Endothelial cell of umbilical vein (primary cell): ENCODE measurements at regions not wholly inside any gene's neighbourhood (a gene's known extent, or its start where the extent isn't known, plus 50 kb on each side); places are given as distances from the start of the nearest gene placed in this dataset.

Experiments
- CTCF ChIP-seq, 2 donors: IDR thresholded peaks; 1 replicate in 1 of 2; 2 replicates in 1 of 2; pipeline ENCODE4 v1.5.1; 2011; ENCODE audit warnings: low read length in 2 of 2, mild to moderate bottlenecking in 2 of 2, moderate library complexity in 2 of 2, control low read depth in 1 of 2, inconsistent platforms in 1 of 2, low read depth in 1 of 2; ENCODE audit not compliant: insufficient read depth in 1 of 2; ENCODE audit errors: extremely low read depth in 1 of 2
- EZH2 ChIP-seq: IDR thresholded peaks from 2 replicates; pipeline ENCODE4 v1.6.1; 2012; ENCODE audit warnings: borderline replicate concordance, low read depth, mild to moderate bottlenecking, moderate library complexity, low read length, inconsistent platforms; ENCODE audit not compliant: severe bottlenecking
- FOS ChIP-seq: IDR thresholded peaks from 2 replicates; pipeline ENCODE4 v1.6.1; 2011; ENCODE audit warnings: mild to moderate bottlenecking, low read length, moderate library complexity, borderline replicate concordance; ENCODE audit not compliant: insufficient read depth
- JUN ChIP-seq: IDR thresholded peaks from 2 replicates; pipeline ENCODE4 v1.6.1; 2011; ENCODE audit warnings: borderline replicate concordance, low read depth; ENCODE audit not compliant: insufficient read length, insufficient read depth
- MAX ChIP-seq: IDR thresholded peaks from 2 replicates; pipeline ENCODE4 v1.6.1; 2011; ENCODE audit not compliant: insufficient read depth, insufficient read length
- MYC ChIP-seq: IDR thresholded peaks from one replicate; pipeline ENCODE4 v1.6.1; 2011; ENCODE audit warnings: mild to moderate bottlenecking, low read depth, low read length
- POLR2A ChIP-seq: IDR thresholded peaks from 2 replicates; pipeline ENCODE4 v1.6.1; 2012; ENCODE audit warnings: low read depth, mild to moderate bottlenecking, control low read depth, low read length
- POLR2AphosphoS5 ChIP-seq: IDR thresholded peaks from 2 replicates; pipeline ENCODE4 v1.6.1; 2012; ENCODE audit warnings: low read depth, mild to moderate bottlenecking, control low read depth, low read length, moderate library complexity; ENCODE audit not compliant: insufficient read depth

- TF ChIP-seq MAX (no peak), CTCF (IDR thresholded peaks at IDR 0.05; ENCODE audit: extremely low read depth in 1 of 2, insufficient read depth in 1 of 2, low read depth in 1 of 2, low read length in 2 of 2) (no peak), EZH2 (no peak), POLR2AphosphoS5 (no peak), MYC (no peak), POLR2A (no peak), FOS (no peak), JUN (no peak)
Observed at GRCh38 chr11:116126562-116126961, 622.3 kb upstream of the CADM1 start.
